NOMO-1 treated with DMSO at 0.1 percent for 48 hours (cell line): ENCODE measurements at regions not wholly inside any gene's neighbourhood (a gene's known extent, or its start where the extent isn't known, plus 50 kb on each side); places are given as distances from the start of the nearest gene placed in this dataset.
"Not testable (repeated sequence)": the region's sequence is repeated elsewhere in the genome, so short reads cannot be mapped to it uniquely, and the experiment has no call there.

ENCODE experiments used
- DNase-seq: peaks from one replicate; lab custom pipeline; 2025; ENCODE audit not compliant: unreplicated experiment; lab: John Stamatoyannopoulos, UW

GRCh38 chr2:167803449-167803988 lies 443.9 kb downstream of the STK39 start:
- DNase-seq, result no peak

- no peak for DNase-seq
These were observed 452.7 kb downstream of the STK39 start for GRCh38 chr2:167794554-167795255.

- no peak for DNase-seq
These were observed 453.7 kb downstream of the STK39 start for GRCh38 chr2:167793725-167794124.

- no peak for DNase-seq
These were observed 455.3 kb downstream of the STK39 start for GRCh38 chr2:167792126-167792525.

GRCh38 chr2:167790781-167791450 lies 456.5 kb downstream of the STK39 start:
- no peak for DNase-seq

DNA sequence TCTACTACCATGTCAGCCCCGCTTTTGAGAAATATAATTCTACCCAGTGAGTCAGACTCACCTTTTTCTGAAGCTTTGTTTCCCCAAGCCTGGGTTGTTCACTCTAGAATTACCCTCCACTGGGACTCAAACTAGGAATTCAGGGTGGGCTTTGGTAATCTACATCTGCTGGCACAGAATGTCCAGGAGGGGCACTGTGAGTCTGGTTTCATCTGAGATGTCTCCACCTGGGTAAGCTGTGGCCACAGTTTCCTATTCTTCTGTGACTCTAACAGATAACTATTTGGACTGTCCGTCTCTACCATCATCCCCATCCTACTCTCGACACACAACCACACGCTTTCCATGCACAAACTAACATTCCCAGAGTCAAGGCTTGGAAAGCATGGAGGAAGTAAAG lies 457.2 kb downstream of the STK39 start:
- no peak for DNase-seq

GRCh38 chr2:167787562-167787961 lies 459.8 kb downstream of the STK39 start:
- DNase-seq, result no peak

GRCh38 chr2:167787021-167787420 lies 460.4 kb downstream of the STK39 start:
- DNase-seq, result no peak

DNA sequence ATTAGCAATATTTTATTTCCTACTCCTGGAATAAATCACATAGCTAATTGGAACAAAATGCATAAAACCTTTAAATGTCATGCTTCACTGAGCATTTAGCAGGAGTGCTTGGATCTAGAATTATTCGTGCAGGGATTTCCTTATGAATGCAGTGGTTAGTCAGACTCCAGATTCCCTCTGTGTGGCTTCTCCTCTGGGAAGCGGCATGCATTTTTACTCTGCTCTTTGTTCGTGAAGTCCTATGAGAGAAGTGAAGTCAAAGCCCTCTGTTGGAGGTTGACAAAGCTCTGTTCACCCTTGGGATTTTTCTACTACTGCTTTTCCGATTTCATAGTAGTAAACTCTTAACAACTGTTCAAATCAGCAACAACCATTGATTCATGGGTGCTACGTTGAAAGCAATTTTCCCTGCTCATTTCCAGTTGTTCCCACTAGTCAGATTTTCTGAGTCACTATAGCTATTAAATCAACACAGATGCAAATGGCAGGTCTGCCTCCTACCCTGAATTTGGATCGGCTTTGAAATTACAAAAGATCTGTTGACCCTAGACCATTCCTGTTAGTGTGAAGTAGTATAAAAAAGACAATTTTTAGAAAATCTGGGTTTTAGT lies 461.7 kb downstream of the STK39 start:
- DNase-seq, result no peak

- no peak for DNase-seq
These were observed 463.3 kb downstream of the STK39 start for GRCh38 chr2:167784084-167784425.

DNA sequence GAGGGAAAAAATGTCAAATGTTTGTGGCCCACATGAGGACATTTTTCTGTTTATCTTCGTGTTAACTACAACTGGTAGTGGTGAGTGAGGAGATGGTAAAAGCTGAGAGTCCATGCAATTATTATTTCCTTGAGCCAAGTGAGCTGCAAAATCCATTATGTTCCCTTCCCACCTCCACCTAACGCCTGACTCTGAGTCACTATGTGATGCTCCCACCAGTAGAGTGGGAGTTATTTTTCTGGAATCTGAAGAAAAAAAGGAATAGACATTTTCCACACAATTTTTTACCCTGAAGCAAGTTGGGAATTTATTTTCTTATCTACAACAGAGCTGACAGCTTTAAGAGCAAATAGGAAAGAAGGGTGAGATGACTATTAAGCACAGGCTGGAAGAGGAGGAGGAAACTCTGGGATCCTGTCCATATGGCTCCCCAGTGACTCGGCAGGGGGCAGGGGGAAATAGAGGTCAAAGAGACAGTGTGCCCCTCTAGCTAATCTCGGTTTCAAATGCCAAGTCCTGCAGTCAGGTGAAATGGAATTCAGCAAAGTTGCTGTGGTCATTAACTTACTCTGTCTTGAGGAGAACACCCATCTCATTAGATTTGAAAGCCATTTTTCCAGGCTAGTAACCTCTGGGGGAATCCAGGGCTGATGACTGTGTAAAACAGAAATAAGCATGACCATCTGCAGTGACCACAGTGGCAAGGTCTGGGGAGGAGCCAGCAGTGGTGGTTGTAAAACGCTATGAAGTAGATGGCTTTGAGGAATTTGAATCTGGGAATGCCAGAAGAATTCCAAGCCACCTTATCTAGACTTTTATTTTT lies 463.9 kb downstream of the STK39 start:
- DNase-seq, result no peak

DNA sequence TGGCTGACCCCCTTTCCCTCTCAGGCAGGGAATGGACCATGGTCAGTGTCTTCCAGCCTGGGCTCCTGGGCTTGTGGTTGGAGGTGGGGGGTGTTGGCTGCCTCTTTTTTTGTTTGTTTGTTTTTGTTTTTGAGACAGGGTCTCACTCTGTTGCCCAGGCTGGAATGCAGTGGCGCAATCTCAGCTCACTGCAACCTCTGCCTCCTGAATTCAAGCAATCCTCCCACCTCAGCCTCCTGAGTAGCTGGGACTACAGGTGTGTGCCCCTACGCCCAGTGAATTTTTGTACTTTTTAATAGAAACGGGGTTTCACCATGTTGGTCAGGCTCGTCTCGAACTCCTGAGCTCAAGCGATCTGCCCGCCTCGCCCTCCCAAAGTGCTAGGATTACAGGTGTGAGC lies 465.8 kb downstream of the STK39 start:
- DNase-seq, result not testable (repeated sequence)

DNA sequence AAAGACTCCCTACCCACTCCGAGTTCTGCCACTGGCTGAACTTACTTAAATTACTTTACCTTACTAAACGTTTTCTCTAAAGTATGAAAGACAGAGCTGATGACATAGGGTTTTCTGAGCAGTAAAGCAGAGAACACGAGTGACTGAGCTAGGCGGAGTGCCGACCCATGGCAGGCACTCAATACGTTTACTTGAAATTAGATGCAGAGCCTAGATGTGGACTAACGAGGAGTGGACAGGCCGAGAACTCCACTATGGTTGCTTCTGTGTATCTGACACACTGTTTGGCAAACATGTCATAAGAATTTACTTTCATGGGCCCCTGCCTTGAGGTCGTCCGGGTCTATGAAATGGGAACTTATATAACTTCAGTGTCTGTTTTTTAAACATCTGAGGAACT lies 471.0 kb downstream of the STK39 start:
- DNase-seq, result no peak

GRCh38 chr2:167771628-167772027 lies 475.8 kb downstream of the STK39 start:
- DNase-seq, result no peak

DNA sequence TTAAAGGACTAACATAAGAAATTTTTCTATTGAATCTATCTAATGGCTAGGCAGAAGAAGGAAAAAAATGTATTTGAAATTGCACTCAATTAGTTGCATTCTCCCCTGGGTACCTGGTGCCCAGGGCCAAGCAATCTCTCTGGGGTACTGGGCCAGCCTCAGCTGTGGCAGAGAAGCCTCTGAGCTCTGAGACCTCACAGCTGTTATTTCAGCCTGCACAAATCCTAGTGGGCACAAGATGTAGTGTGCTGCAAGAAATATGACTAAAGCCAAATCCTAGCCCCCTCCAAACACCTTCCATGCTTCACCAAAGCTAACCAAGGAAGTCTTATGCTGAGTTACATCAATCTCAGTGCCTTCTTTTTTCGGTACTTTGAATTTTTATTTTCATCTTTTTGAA lies 478.4 kb downstream of the STK39 start:
- DNase-seq, result no peak

GRCh38 chr2:167767830-167768229 lies 479.6 kb downstream of the STK39 start:
- DNase-seq, result no peak

DNA sequence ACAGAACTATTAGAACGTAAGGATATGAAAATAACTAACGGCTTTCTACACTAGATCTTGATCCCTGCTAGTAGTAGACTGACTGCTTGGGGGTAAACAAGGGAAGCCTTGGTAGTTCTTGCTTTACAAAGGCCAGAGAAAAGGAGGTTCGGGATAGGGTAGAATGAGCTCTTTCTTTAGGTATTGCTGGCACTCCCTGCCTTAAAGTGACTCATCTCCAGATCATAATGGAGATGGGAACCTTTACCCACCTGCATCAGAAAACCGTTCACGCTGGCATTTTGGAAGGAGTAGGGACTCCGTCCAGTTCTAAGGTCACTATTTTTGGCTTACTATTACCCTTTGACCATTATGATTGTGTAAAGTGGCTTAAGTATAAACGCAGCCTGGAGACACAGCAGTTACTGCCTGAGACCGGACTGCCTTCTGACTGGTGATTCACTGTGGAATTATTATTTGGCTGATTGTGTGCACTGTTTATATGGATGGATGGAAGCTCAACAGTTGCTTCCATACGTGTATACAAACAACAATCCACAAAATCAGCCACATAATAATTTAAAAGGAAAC lies 482.5 kb downstream of the STK39 start:
- DNase-seq, result no peak

DNA sequence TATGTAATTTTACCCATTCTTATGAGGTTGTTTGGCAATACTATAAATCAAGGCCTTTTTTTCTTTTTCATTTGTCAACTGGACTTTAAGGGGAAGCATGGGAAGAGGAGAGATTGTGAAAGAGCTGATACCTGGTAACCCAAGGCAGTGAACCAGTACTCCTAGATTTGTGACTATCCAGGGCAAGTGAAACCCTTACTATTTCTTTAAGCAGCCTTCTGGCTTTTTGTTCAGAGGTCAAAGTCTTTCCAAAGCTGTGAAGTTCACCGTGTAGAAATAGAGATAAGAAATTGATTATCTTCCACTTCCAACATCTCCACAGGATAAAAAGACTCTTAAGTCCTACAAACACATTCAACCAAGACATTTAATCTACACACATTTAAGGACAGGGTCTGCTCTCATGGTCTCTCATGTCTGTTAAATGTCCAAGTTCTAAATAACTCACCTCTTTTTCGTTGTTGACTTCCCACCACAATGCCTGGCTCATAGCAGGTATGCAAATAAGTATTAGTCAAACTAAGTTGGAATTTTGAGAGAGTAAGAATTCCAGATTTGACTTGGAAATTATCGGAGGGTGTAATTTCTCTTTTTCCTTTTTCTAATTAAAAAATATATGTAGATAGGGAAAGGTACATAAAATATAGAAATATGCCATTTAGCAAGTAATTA lies 485.8 kb downstream of the STK39 start:
- DNase-seq, result no peak

DNA sequence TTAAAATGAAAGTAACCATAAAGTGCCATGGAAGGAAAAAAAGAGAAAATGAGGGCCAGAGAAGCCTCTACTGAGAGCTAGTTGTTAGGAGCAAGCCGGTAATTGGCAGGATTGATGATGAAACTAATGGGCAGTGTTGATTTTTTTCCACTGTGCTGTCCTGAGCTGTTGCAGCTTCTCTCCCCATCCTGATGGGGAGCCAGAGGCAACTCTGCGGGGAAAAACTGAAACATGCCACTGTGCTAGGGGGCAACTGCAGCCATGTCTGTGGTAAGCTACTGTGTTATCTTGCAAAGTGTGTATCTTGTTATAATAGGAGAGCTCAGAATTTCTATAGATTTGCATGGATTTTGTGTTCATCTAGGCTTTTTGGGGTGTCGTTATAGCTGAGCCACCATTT lies 487.9 kb downstream of the STK39 start:
- DNase-seq, result no peak

GRCh38 chr2:167758292-167758691 lies 489.1 kb downstream of the STK39 start:
- no peak for DNase-seq

GRCh38 chr2:167756446-167756845 lies 490.9 kb downstream of the STK39 start:
- DNase-seq, result no peak
